Fibroblast of the aortic adventitia (primary cell): ENCODE measurements at regions not wholly inside any gene's neighbourhood (a gene's known extent, or its start where the extent isn't known, plus 50 kb on each side); places are given as distances from the start of the nearest gene placed in this dataset.
"Not testable (repeated sequence)": the region's sequence is repeated elsewhere in the genome, so short reads cannot be mapped to it uniquely, and the experiment has no call there.

Experiments used
- DNase-seq: peaks from one replicate; pipeline ENCODE4 v3.0.0-alpha.2; 2010; ENCODE audit warnings: low read depth
- H3K4me3 ChIP-seq: 2 replicates; pipeline ENCODE4 v1.5.1; 2011; ENCODE audit warnings: low read depth, mild to moderate bottlenecking, control low read depth, low read length, moderate library complexity
- CTCF ChIP-seq: IDR thresholded peaks from 2 replicates; pipeline ENCODE4 v1.5.1; 2011; ENCODE audit warnings: mild to moderate bottlenecking, low read length, control low read depth, inconsistent platforms; ENCODE audit not compliant: insufficient read depth

GRCh38 chr1:8232036-8232757, 85.7 kb upstream of the SLC45A1 start:
- H3K4me3 ChIP-seq = no peak overlapping the region
- TF ChIP-seq CTCF = no peak
- DNase-seq = no peak

- no peak overlapping the region for H3K4me3 ChIP-seq
- DNase-seq = no peak
- no peak for TF ChIP-seq CTCF
These were observed 87.7 kb upstream of the SLC45A1 start for GRCh38 chr1:8230292-8230621.

- no peak for DNase-seq
- no peak for TF ChIP-seq CTCF
- no peak overlapping the region for H3K4me3 ChIP-seq
These were observed 89.7 kb upstream of the SLC45A1 start for GRCh38 chr1:8228253-8228652.

GRCh38 chr1:8227674-8228073, 90.2 kb upstream of the SLC45A1 start:
- H3K4me3 ChIP-seq, DNase-seq: not testable (repeated sequence)

GRCh38 chr1:8226747-8227146, 91.2 kb upstream of the SLC45A1 start:
- DNase-seq = no peak
- no peak for TF ChIP-seq CTCF
- H3K4me3 ChIP-seq = no peak overlapping the region

GRCh38 chr1:8226024-8226423, 91.9 kb upstream of the SLC45A1 start:
- DNase-seq, H3K4me3 ChIP-seq: not testable (repeated sequence)

- no peak for TF ChIP-seq CTCF
- DNase-seq = no peak
These were observed 94.4 kb upstream of the SLC45A1 start for GRCh38 chr1:8223526-8223925.

GRCh38 chr1:8222789-8223188, 95.1 kb upstream of the SLC45A1 start:
- no peak for TF ChIP-seq CTCF
- H3K4me3 ChIP-seq = no peak overlapping the region
- no peak for DNase-seq

More at GRCh38 chr1:8223526-8223925, 94.4 kb upstream of the SLC45A1 start:
- H3K4me3 ChIP-seq = no peak overlapping the region
